ENCODE measurements at regions not wholly inside any gene's neighbourhood (a gene's known extent, or its start where the extent isn't known, plus 50 kb on each side); places are given as distances from the start of the nearest gene placed in this dataset.

DNA sequence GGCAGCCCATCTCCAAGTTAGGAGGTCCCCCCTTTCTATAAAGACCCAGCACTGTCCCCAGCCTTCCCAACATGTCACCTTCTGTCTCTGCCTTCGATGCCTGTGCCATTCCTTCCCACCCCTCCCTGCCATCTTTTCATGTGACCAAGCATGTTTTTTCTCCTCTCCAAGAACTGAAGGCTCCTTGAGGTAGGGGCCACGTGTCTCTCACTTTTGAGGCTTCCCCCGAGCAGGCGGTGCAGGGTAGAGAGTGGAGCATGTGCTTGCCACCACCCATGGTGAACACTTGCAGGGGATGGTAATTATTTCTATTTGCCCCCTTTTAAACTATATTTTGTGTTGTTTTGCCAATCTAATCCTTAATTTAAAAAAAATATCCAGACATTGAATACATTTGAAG, 168.4 kb downstream of the ACKR3 start:
- TF ChIP-seq E2F1 (CRISPR knock-in tag; IDR thresholded peaks at IDR 0.05) (no peak), PREB (CRISPR knock-in tag; IDR thresholded peaks at IDR 0.05; ENCODE audit: borderline replicate concordance) (no peak), MAX (CRISPR knock-in tag; IDR thresholded peaks at IDR 0.05) (no peak), ZNF416 (CRISPR knock-in tag; IDR thresholded peaks at IDR 0.05) (no peak), GRHL2 (CRISPR knock-in tag; IDR thresholded peaks at IDR 0.05; ENCODE audit: insufficient replicate concordance, severe bottlenecking) (no peak), IRF1 (CRISPR knock-in tag; IDR thresholded peaks at IDR 0.05) (no peak), ESRRA (CRISPR knock-in tag; IDR thresholded peaks at IDR 0.05; ENCODE audit: borderline replicate concordance) (no peak), USF1 (CRISPR knock-in tag; IDR thresholded peaks at IDR 0.05) (no peak), ETV6 (CRISPR knock-in tag; IDR thresholded peaks at IDR 0.05) (no peak), SMAD4 (CRISPR knock-in tag; IDR thresholded peaks at IDR 0.05) (no peak), E2F5 (CRISPR knock-in tag; IDR thresholded peaks at IDR 0.05) (no peak), SMAD3 (CRISPR knock-in tag; IDR thresholded peaks at IDR 0.05; ENCODE audit: borderline replicate concordance) (no peak), ATF1 (CRISPR knock-in tag; IDR thresholded peaks at IDR 0.05) (no peak)
- TF ChIP-seq, protein P1, sequence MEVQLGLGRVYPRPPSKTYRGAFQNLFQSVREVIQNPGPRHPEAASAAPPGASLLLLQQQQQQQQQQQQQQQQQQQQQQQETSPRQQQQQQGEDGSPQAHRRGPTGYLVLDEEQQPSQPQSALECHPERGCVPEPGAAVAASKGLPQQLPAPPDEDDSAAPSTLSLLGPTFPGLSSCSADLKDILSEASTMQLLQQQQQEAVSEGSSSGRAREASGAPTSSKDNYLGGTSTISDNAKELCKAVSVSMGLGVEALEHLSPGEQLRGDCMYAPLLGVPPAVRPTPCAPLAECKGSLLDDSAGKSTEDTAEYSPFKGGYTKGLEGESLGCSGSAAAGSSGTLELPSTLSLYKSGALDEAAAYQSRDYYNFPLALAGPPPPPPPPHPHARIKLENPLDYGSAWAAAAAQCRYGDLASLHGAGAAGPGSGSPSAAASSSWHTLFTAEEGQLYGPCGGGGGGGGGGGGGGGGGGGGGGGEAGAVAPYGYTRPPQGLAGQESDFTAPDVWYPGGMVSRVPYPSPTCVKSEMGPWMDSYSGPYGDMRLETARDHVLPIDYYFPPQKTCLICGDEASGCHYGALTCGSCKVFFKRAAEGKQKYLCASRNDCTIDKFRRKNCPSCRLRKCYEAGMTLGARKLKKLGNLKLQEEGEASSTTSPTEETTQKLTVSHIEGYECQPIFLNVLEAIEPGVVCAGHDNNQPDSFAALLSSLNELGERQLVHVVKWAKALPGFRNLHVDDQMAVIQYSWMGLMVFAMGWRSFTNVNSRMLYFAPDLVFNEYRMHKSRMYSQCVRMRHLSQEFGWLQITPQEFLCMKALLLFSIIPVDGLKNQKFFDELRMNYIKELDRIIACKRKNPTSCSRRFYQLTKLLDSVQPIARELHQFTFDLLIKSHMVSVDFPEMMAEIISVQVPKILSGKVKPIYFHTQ (CRISPR knock-in tag; IDR thresholded peaks at IDR 0.05): no peak
- TF ChIP-seq, protein P2, sequence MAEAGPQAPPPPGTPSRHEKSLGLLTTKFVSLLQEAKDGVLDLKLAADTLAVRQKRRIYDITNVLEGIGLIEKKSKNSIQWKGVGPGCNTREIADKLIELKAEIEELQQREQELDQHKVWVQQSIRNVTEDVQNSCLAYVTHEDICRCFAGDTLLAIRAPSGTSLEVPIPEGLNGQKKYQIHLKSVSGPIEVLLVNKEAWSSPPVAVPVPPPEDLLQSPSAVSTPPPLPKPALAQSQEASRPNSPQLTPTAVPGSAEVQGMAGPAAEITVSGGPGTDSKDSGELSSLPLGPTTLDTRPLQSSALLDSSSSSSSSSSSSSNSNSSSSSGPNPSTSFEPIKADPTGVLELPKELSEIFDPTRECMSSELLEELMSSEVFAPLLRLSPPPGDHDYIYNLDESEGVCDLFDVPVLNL (CRISPR knock-in tag; IDR thresholded peaks at IDR 0.05; ENCODE audit: borderline replicate concordance, low read depth): no peak
- CTCF ChIA-PET: no interaction called here
- POLR2A ChIA-PET: no interaction called here
- H3K27me3 Mint-ChIP-seq (ENCODE audit: low read depth): no peaks in the 10 kb centered on the region
- H3K27ac Mint-ChIP-seq: no peak overlapping the region
- DNase-seq (ENCODE audit: low spot score) (no peak), ATAC-seq (no peak)
- no peaks in the 10 kb centered on the region for H3K36me3 Mint-ChIP-seq
- H3K9me3 Mint-ChIP-seq: peaks cover 7% of the 10 kb centered on the region; the same call in 1 of the 2 replicates
- H3K4me1 Mint-ChIP-seq: no peaks in the 10 kb centered on the region
- no peak overlapping the region for H3K4me3 Mint-ChIP-seq

DNA sequence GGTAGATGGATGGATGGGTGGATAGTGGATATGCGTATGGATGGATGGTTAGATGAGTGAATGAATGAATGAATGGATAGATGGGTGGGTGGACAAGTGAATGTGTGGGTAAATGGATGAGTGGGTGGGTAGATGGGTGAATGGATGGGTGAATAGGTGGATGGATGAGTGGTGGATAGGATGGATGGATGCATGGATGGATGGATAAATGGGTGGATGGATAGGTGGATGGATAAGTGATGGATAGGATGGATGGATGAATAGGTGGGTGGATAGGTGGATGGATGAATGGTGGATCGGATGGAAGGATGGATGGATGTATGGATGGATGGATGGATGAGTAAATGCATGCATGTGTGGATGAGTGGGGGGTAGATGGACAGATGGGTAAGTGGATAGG, 169.3 kb downstream of the ACKR3 start:
- peaks cover 7% of the 10 kb centered on the region; the same call in 1 of the 2 replicates for H3K9me3 Mint-ChIP-seq
- no peaks in the 10 kb centered on the region for H3K36me3 Mint-ChIP-seq
- no peak overlapping the region for H3K4me3 Mint-ChIP-seq
- H3K4me1 Mint-ChIP-seq: no peaks in the 10 kb centered on the region
- ChIA-PET CTCF (no interaction called here), POLR2A (no interaction called here)
- no peaks in the 10 kb centered on the region for H3K27me3 Mint-ChIP-seq (ENCODE audit: low read depth)
- no peak for DNase-seq (ENCODE audit: low spot score)
- H3K27ac Mint-ChIP-seq: no peak overlapping the region
- ATAC-seq: no peak
- TF ChIP-seq, protein P3, sequence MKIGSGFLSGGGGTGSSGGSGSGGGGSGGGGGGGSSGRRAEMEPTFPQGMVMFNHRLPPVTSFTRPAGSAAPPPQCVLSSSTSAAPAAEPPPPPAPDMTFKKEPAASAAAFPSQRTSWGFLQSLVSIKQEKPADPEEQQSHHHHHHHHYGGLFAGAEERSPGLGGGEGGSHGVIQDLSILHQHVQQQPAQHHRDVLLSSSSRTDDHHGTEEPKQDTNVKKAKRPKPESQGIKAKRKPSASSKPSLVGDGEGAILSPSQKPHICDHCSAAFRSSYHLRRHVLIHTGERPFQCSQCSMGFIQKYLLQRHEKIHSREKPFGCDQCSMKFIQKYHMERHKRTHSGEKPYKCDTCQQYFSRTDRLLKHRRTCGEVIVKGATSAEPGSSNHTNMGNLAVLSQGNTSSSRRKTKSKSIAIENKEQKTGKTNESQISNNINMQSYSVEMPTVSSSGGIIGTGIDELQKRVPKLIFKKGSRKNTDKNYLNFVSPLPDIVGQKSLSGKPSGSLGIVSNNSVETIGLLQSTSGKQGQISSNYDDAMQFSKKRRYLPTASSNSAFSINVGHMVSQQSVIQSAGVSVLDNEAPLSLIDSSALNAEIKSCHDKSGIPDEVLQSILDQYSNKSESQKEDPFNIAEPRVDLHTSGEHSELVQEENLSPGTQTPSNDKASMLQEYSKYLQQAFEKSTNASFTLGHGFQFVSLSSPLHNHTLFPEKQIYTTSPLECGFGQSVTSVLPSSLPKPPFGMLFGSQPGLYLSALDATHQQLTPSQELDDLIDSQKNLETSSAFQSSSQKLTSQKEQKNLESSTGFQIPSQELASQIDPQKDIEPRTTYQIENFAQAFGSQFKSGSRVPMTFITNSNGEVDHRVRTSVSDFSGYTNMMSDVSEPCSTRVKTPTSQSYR (CRISPR knock-in tag; IDR thresholded peaks at IDR 0.05): no peak
- TF ChIP-seq ZNF671 (CRISPR knock-in tag; IDR thresholded peaks at IDR 0.05) (no peak), ETV6 (CRISPR knock-in tag; IDR thresholded peaks at IDR 0.05) (no peak), ESRRA (CRISPR knock-in tag; IDR thresholded peaks at IDR 0.05; ENCODE audit: borderline replicate concordance) (no peak)
- TF ChIP-seq, protein P1 (CRISPR knock-in tag; IDR thresholded peaks at IDR 0.05): no peak
